PC-9 (cell line): ENCODE measurements at regions not wholly inside any gene's neighbourhood (a gene's known extent, or its start where the extent isn't known, plus 50 kb on each side); places are given as distances from the start of the nearest gene placed in this dataset.

Experiments
- BruUV-seq: library from RNA; stranded (reverse); fragments of 400-500 nt; replicated peaks from 2 replicates; lab custom pipeline; 2021; lab: Mats Ljungman, UMichigan
- CTCF ChIA-PET: fragments of 300-600 bp; sonication (Branson Sonifier 250); formaldehyde crosslinking; loops from one replicate; lab custom pipeline; 2022; ENCODE audit warnings: antibody characterized with exemption; lab: Charles Lee
- POLR2A ChIA-PET: fragments of 300-600 bp; sonication (Branson Sonifier 250); formaldehyde crosslinking; loops from one replicate; lab custom pipeline; 2022; ENCODE audit warnings: antibody characterized with exemption; ENCODE audit not compliant: unreplicated experiment; lab: Charles Lee
- DNase-seq, 2 experiments: peaks; one replicate each; pipeline versions ENCODE4 v3.0.0 to v3.0.0-alpha.2; 2015 to 2022; ENCODE audit warnings: mixed read lengths in 1 of 2
- H2AFZ ChIP-seq: fragments of 200-600 bp; sonication (generic); 2 replicates; pipeline ENCODE4 v1.8.1; 2017; ENCODE audit warnings: antibody characterized with exemption
- H3F3A ChIP-seq: fragments of 200-600 bp; sonication (generic); 2 replicates; pipeline ENCODE4 v1.8.1; 2017; ENCODE audit warnings: antibody characterized with exemption, mild to moderate bottlenecking, low read depth; ENCODE audit not compliant: insufficient read depth
- H3K27ac ChIP-seq: fragments of 200-600 bp; sonication (generic); 2 replicates; pipeline ENCODE4 v1.6.1; 2016; ENCODE audit warnings: mixed run types
- H3K27me3 ChIP-seq: fragments of 200-600 bp; sonication (generic); 2 replicates; pipeline ENCODE4 v1.6.1; 2016; ENCODE audit warnings: low read depth, mixed run types; ENCODE audit not compliant: insufficient read depth
- H3K36me3 ChIP-seq: fragments of 200-600 bp; sonication (generic); 2 replicates; pipeline ENCODE4 v1.6.1; 2016; ENCODE audit warnings: low read depth, mixed run types
- H3K4me1 ChIP-seq: fragments of 200-600 bp; sonication (generic); replicated peaks from 2 replicates; pipeline ENCODE4 v1.6.1; 2016; ENCODE audit warnings: mixed run types; ENCODE audit not compliant: insufficient read depth
- H3K4me2 ChIP-seq: fragments of 200-600 bp; sonication (generic); 2 replicates; pipeline ENCODE4 v1.6.1; 2017; ENCODE audit warnings: mixed run types
- H3K4me3 ChIP-seq: fragments of 200-600 bp; sonication (generic); 2 replicates; pipeline ENCODE4 v1.6.1; 2016; ENCODE audit warnings: mixed run types
- H3K79me2 ChIP-seq: fragments of 200-600 bp; sonication (generic); 2 replicates; pipeline ENCODE4 v1.6.1; 2017; ENCODE audit warnings: low read depth, mixed run types
- H3K9me2 ChIP-seq: fragments of 200-600 bp; sonication (generic); 2 replicates; pipeline ENCODE4 v1.8.1; 2017; ENCODE audit warnings: mild to moderate bottlenecking; ENCODE audit not compliant: insufficient read depth
- H3K9me3 ChIP-seq: fragments of 200-600 bp; sonication (generic); 2 replicates; pipeline ENCODE4 v1.8.1; 2016; ENCODE audit warnings: low read depth; ENCODE audit not compliant: insufficient read depth
- H4K20me1 ChIP-seq: fragments of 200-600 bp; sonication (generic); 2 replicates; pipeline ENCODE4 v1.8.1; 2017; ENCODE audit not compliant: insufficient read depth
- CTCF ChIP-seq: fragments of 200-600 bp; sonication (generic); conservative IDR thresholded peaks from 2 replicates; pipeline ENCODE4 v1.6.1; 2017; ENCODE audit warnings: mixed run types, antibody characterized with exemption, mild to moderate bottlenecking, moderate library complexity
- EZH2 ChIP-seq: fragments of 200-600 bp; sonication (generic); IDR thresholded peaks from 2 replicates; pipeline ENCODE4 v1.8.0; 2017; ENCODE audit warnings: antibody characterized with exemption, low read depth
- intact Hi-C: fragments of 100-400 bp; cut with micrococcal nuclease; formaldehyde crosslinking; loops from one replicate; pipeline ENCODE4 v1.10.0; 2022; ENCODE audit not compliant: unreplicated experiment

GRCh38 chr22:26783885-26784284 is 126.5 kb downstream of the MIAT start:
- H3F3A ChIP-seq, result no peaks in the 10 kb centered on the region
- H3K79me2 ChIP-seq, result no peaks in the 10 kb centered on the region
- H3K27ac ChIP-seq, result no peak overlapping the region
- no peak overlapping the region for H3K4me3 ChIP-seq
- no TSS peak for BruUV-seq
- intact Hi-C loops, result no loop called here
- H3K4me1 ChIP-seq, result no peaks in the 10 kb centered on the region
- TF ChIP-seq EZH2 (no peak), CTCF (no peak)
- DNase-seq, result no peak
- H4K20me1 ChIP-seq, result no peaks in the 10 kb centered on the region
- no peaks in the 10 kb centered on the region for H3K36me3 ChIP-seq
- H3K27me3 ChIP-seq, result no peaks in the 10 kb centered on the region
- H2AFZ ChIP-seq, result no peak overlapping the region
- no peaks in the 10 kb centered on the region for H3K9me2 ChIP-seq
- no peaks in the 10 kb centered on the region for H3K9me3 ChIP-seq
- no peak overlapping the region for H3K4me2 ChIP-seq
- POLR2A ChIA-PET, result interaction anchor here (0.7 kb wide), 1 partner anchor 111 kb away, joined by 3 read pairs; no protein-coding TSS in a partner anchor
- CTCF ChIA-PET, result no interaction called here

DNA sequence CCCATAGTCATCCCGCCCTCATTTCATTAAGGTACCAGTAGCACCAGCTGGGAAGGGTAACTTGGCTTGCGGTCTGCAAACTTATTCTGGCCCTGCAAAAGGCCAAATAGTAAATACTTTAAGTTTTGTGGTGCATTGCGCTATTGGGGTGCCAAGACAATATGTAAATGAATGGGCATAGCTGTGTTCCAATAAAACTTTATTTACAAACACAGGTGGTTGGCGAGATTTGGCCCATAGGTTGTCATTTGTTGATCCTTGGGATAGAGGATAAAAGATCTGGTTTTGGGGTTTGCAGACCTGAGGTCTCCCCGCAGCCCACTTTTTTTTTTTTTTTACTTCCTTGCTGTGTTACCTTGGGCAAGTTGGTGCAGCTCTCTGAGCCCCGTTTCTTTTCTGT is 127.4 kb downstream of the MIAT start:
- Histone ChIP-seq H3K4me2 (no peak overlapping the region), H2AFZ (no peak overlapping the region), H3K4me3 (no peak overlapping the region), H4K20me1 (no peaks in the 10 kb centered on the region), H3K27ac (no peak overlapping the region), H3K9me2 (no peaks in the 10 kb centered on the region), H3K36me3 (no peaks in the 10 kb centered on the region), H3K4me1 (no peaks in the 10 kb centered on the region), H3K79me2 (no peaks in the 10 kb centered on the region), H3K27me3 (no peaks in the 10 kb centered on the region), H3F3A (no peaks in the 10 kb centered on the region), H3K9me3 (no peaks in the 10 kb centered on the region)
- ChIA-PET CTCF (interaction anchor here (0.6 kb wide), 1 partner anchor 359 kb away, joined by 3 read pairs; no protein-coding TSS in a partner anchor), POLR2A (no interaction called here)
- no TSS peak for BruUV-seq
- DNase-seq, result no peak
- intact Hi-C loops, result no loop called here
- TF ChIP-seq EZH2 (no peak), CTCF (no peak)

- Histone ChIP-seq H4K20me1 (no peaks in the 10 kb centered on the region), H3K27me3 (no peaks in the 10 kb centered on the region), H3K79me2 (no peaks in the 10 kb centered on the region), H3K9me2 (no peaks in the 10 kb centered on the region), H3K36me3 (no peaks in the 10 kb centered on the region), H3K4me2 (no peak overlapping the region), H3F3A (no peaks in the 10 kb centered on the region), H2AFZ (no peak overlapping the region), H3K4me3 (no peak overlapping the region), H3K4me1 (no peaks in the 10 kb centered on the region), H3K9me3 (no peaks in the 10 kb centered on the region), H3K27ac (no peak overlapping the region)
- TF ChIP-seq EZH2 (no peak), CTCF (no peak)
- ChIA-PET POLR2A (no interaction called here), CTCF (no interaction called here)
- intact Hi-C loops, result no loop called here
- no peak for DNase-seq
- no TSS peak for BruUV-seq
Observed at GRCh38 chr22:26785932-26786331, 128.5 kb downstream of the MIAT start.
